K562 (cell line): ENCODE measurements at regions not wholly inside any gene's neighbourhood (a gene's known extent, or its start where the extent isn't known, plus 50 kb on each side); places are given as distances from the start of the nearest gene placed in this dataset.

Experiments
- ATAC-seq: fragments of 200-7000 bp; cut with Tn5 transposase; 3 replicates; pipeline ENCODE4 v1.9.1; 2020; ENCODE audit warnings: moderate library complexity
- BruUV-seq: library from RNA; stranded (reverse); fragments of 400-500 nt; replicated peaks from 2 replicates; lab custom pipeline; 2021; lab: Mats Ljungman, UMichigan
- CTCF ChIA-PET: fragments of 300-600 bp; formaldehyde crosslinking; extraction: SDS; loops from one replicate; lab custom pipeline; 2021; ENCODE audit warnings: low intra/inter-chr PET ratio; lab: Yijun Ruan, JAX
- POLR2A ChIA-PET: fragments of 300-600, 350-650 bp; sonication (Branson Sonifier 250); formaldehyde crosslinking; extraction: SDS; loops from one replicate; lab custom pipeline; 2021; ENCODE audit warnings: antibody characterized with exemption, inconsistent platforms; lab: Yijun Ruan, JAX
- DNase-seq, 4 experiments: peaks; one replicate each; pipeline versions ENCODE4 v3.0.0 to v3.0.0-alpha.2; 2011 to 2018; ENCODE audit warnings: low spot score in 3 of 4, mixed read lengths in 3 of 4; ENCODE audit errors: extremely low read depth in 1 of 4
- FAIRE-seq: peaks from 2 replicates; lab custom pipeline; 2011; peaks lifted over from hg19 to GRCh38; lab: Jason Lieb, UNC
- H2AFZ ChIP-seq: 2 replicates; pipeline ENCODE4 v1.6.0; 2011; ENCODE audit warnings: low read depth, low read length, control low read depth, inconsistent platforms
- H3K27ac ChIP-seq: fragments of 200-600 bp; 3 replicates; pipeline ENCODE4 v1.8.0; 2011; ENCODE audit warnings: low read depth, mild to moderate bottlenecking, control low read depth, inconsistent platforms, low read length, moderate library complexity, mixed read lengths; ENCODE audit errors: extremely low read depth
- H3K27me3 ChIP-seq, 2 experiments: fragments of 300-600 bp in 1 of 2; 2 replicates in 1 of 2; 3 replicates in 1 of 2; pipeline versions ENCODE4 v1.6.0 to v1.8.0; 2011; ENCODE audit warnings: inconsistent platforms in 2 of 2, low read length in 2 of 2, mild to moderate bottlenecking in 1 of 2, mixed read lengths in 1 of 2, moderate library complexity in 1 of 2; ENCODE audit not compliant: control insufficient read depth in 2 of 2, insufficient read depth in 2 of 2
- H3K36me3 ChIP-seq: fragments of 300-600 bp; 3 replicates; pipeline ENCODE4 v1.8.0; 2011; ENCODE audit warnings: mild to moderate bottlenecking, low read length, inconsistent platforms; ENCODE audit not compliant: control insufficient read depth, insufficient read depth
- H3K4me1 ChIP-seq, 2 experiments: fragments of 200-600 bp in 1 of 2; replicated peaks in 1 of 2; 2 replicates in 1 of 2; 3 replicates in 1 of 2; pipeline versions ENCODE4 v1.5.1 to v1.8.0; 2011; ENCODE audit warnings: inconsistent platforms in 2 of 2, low read length in 2 of 2, mild to moderate bottlenecking in 1 of 2, mixed read lengths in 1 of 2, moderate library complexity in 1 of 2; ENCODE audit not compliant: control insufficient read depth in 2 of 2, insufficient read depth in 2 of 2
- H3K4me2 ChIP-seq: 2 replicates; pipeline ENCODE4 v1.6.1; 2011; ENCODE audit warnings: low read length, control low read depth, inconsistent platforms, mixed read lengths; ENCODE audit not compliant: insufficient read depth
- H3K4me3 ChIP-seq: fragments of 200-600 bp; sonication (generic), shearing (Covaris generic); 2 replicates; pipeline ENCODE4 v1.5.1; 2016; ENCODE audit warnings: control low read depth, inconsistent platforms
- H3K79me2 ChIP-seq: fragments of 200-600 bp; 3 replicates; pipeline ENCODE4 v1.8.0; 2011; ENCODE audit warnings: low read length, inconsistent platforms; ENCODE audit not compliant: control insufficient read depth, insufficient read depth
- H3K9ac ChIP-seq, 2 experiments: 2 replicates each; pipeline versions ENCODE4 v1.6.0 to v1.6.1; 2011; ENCODE audit warnings: low read depth in 2 of 2, low read length in 2 of 2, control low read depth in 1 of 2, inconsistent platforms in 1 of 2, mild to moderate bottlenecking in 1 of 2, mixed read lengths in 1 of 2; ENCODE audit not compliant: insufficient read depth in 1 of 2
- H3K9me1 ChIP-seq: one replicate; pipeline ENCODE4 v1.6.0; 2011; ENCODE audit warnings: inconsistent platforms, mild to moderate bottlenecking, low read length, moderate library complexity; ENCODE audit not compliant: control insufficient read depth, insufficient read depth
- H3K9me3 ChIP-seq: replicated peaks from 2 replicates; pipeline ENCODE4 v1.5.1; 2011; ENCODE audit warnings: low read depth, low read length, inconsistent platforms; ENCODE audit not compliant: control insufficient read depth, insufficient read depth
- H4K20me1 ChIP-seq: replicated peaks from 2 replicates; pipeline ENCODE4 v1.6.1; 2011; ENCODE audit warnings: low read length, inconsistent platforms, mixed read lengths; ENCODE audit not compliant: control insufficient read depth, insufficient read depth
- CTBP1 ChIP-seq: fragments of 450-650 bp; IDR thresholded peaks from 2 replicates; pipeline ENCODE4 v1.6.1; 2016; ENCODE audit warnings: borderline replicate concordance
- CTCF ChIP-seq, 3 experiments: IDR thresholded peaks in 2 of 3; conservative IDR thresholded peaks in 1 of 3; 2 replicates each; pipeline ENCODE4 v1.5.1; 2011 to 2012; ENCODE audit warnings: low read length in 3 of 3, mild to moderate bottlenecking in 3 of 3, control low read depth in 2 of 3, improper control_type of control experiment in 1 of 3, inconsistent platforms in 1 of 3, low read depth in 1 of 3, mixed read lengths in 1 of 3, moderate library complexity in 1 of 3; ENCODE audit not compliant: insufficient read depth in 2 of 3
- EHMT2 ChIP-seq: fragments of 450-650 bp; IDR thresholded peaks from 2 replicates; pipeline ENCODE4 v1.6.1; 2018; ENCODE audit warnings: antibody characterized with exemption
- ETV5 ChIP-seq: sonication (generic); formaldehyde crosslinking; IDR thresholded peaks from 2 replicates; pipeline ENCODE4 v1.4.0; 2020; ENCODE audit warnings: low read depth, mild to moderate bottlenecking, missing genetic modification reagents
- FOSL1 ChIP-seq: fragments of 200-800 bp; sonication (Bioruptor generic); conservative IDR thresholded peaks from 2 replicates; pipeline ENCODE4 v1.6.1; 2016; ENCODE audit warnings: missing genetic modification characterization, missing compliant biosample characterization
- HNRNPUL1 ChIP-seq: fragments of 200-400 bp; formaldehyde crosslinking; IDR thresholded peaks from 2 replicates; pipeline ENCODE4 v1.6.1; 2017; ENCODE audit warnings: low read length
- JUND ChIP-seq, 2 experiments: IDR thresholded peaks; 2 replicates in 1 of 2; 3 replicates in 1 of 2; pipeline ENCODE4 v1.6.1; 2011; ENCODE audit warnings: borderline replicate concordance in 2 of 2, low read depth in 2 of 2, low read length in 2 of 2, improper control_type of control experiment in 1 of 2, missing biosample characterization in 1 of 2, missing genetic modification characterization in 1 of 2, missing genetic modification reagents in 1 of 2
- TRIM24 ChIP-seq, 2 experiments: fragments of 450-650 bp; IDR thresholded peaks; 2 replicates each; pipeline ENCODE4 v1.6.1; 2016
- ZNF197 ChIP-seq: fragments of 200-800 bp; sonication (Bioruptor generic); IDR thresholded peaks from 2 replicates; pipeline ENCODE4 v1.6.1; 2016; ENCODE audit warnings: low read depth, missing genetic modification characterization, missing compliant biosample characterization
- ZNF280B ChIP-seq: fragments of 250-450 bp; sonication (Bioruptor Pico); IDR thresholded peaks from 2 replicates; pipeline ENCODE4 v1.5.1; 2021; ENCODE audit warnings: mild to moderate bottlenecking
- WGBS: fragments of 100-300 bp; shearing (Covaris generic); methylation state at CpG from one replicate; pipeline ENCODE4 v1.1.6; 2016; ENCODE audit warnings: low coverage, mixed read lengths; ENCODE audit not compliant: insufficient coverage; ENCODE audit errors: missing lambda C conversion rate; 5-methylcytosine and 5-hydroxymethylcytosine counted together
- in situ Hi-C: fragments of 300-500 bp; cut with MboI; formaldehyde crosslinking; loops from 4 replicates; pipeline ENCODE4 v1.15.0; 2018; ENCODE audit warnings: inconsistent platforms, mixed read lengths
- intact Hi-C: fragments of 100-400 bp; cut with micrococcal nuclease; formaldehyde crosslinking; loops from 2 replicates; pipeline ENCODE4 v1.14.2; 2022

- no peaks in the 10 kb centered on the region for H3K27me3 ChIP-seq
- H3K9ac ChIP-seq: no peak overlapping the region
- H3K9me3 ChIP-seq: no peaks in the 10 kb centered on the region
- TF ChIP-seq HNRNPUL1 (no peak), ETV5 (no peak), TRIM24 (IDR thresholded peaks at IDR 0.05) (no peak), ZNF197 (no peak), JUND (IDR thresholded peaks at IDR 0.05; ENCODE audit: borderline replicate concordance, low read depth, low read length) (no peak), JUND (tag; IDR thresholded peaks at IDR 0.05; ENCODE audit: borderline replicate concordance, low read depth, low read length) (no peak), ZNF280B (CRISPR knock-in tag) (no peak), CTBP1 (no peak), FOSL1 (tag) (no peak), CTCF (IDR thresholded peaks at IDR 0.05 in 2 of 3, conservative IDR thresholded peaks at IDR 0.05 in 1 of 3; ENCODE audit: insufficient read depth in 2 of 3, low read depth in 1 of 3, low read length in 3 of 3) (no peak), EHMT2 (no peak)
- H3K79me2 ChIP-seq: no peaks in the 10 kb centered on the region
- H4K20me1 ChIP-seq: no peaks in the 10 kb centered on the region
- no peaks in the 10 kb centered on the region for H3K4me1 ChIP-seq
- H3K4me3 ChIP-seq: no peak overlapping the region
- DNase-seq (no peak), FAIRE-seq (no peak), ATAC-seq (no peak)
- ChIA-PET CTCF (no interaction called here), POLR2A (no interaction called here)
- H2AFZ ChIP-seq: no peak overlapping the region
- WGBS: 0% methylated on average over 1 of the region's 1 CpG
- H3K27ac ChIP-seq: no peak overlapping the region
- no peaks in the 10 kb centered on the region for H3K9me1 ChIP-seq
- intact Hi-C loops: no loop called here
- no peak overlapping the region for H3K4me2 ChIP-seq
- no peaks in the 10 kb centered on the region for H3K36me3 ChIP-seq
- BruUV-seq: no TSS peak
- in situ Hi-C loops: loop anchor here (25.0 kb wide), 1 partner anchor 124 kb away; no protein-coding TSS in a partner anchor
These were observed 1826.3 kb upstream of the IGFBP7 start for GRCh38 chr4:58936436-58936835.
